GM12801 (cell line): ENCODE measurements at regions not wholly inside any gene's neighbourhood (a gene's known extent, or its start where the extent isn't known, plus 50 kb on each side); places are given as distances from the start of the nearest gene placed in this dataset.

Experiments
- TF ChIP-seq, protein P1 (sequence below): IDR thresholded peaks from one replicate; pipeline ENCODE4 v1.5.1; 2011; ENCODE audit warnings: control low read depth; ENCODE audit not compliant: insufficient read length; ENCODE audit errors: extremely low read depth

GRCh38 chr17:77720946-77721845 is 237.3 kb upstream of the TNRC6C start:
- TF ChIP-seq, protein P1, sequence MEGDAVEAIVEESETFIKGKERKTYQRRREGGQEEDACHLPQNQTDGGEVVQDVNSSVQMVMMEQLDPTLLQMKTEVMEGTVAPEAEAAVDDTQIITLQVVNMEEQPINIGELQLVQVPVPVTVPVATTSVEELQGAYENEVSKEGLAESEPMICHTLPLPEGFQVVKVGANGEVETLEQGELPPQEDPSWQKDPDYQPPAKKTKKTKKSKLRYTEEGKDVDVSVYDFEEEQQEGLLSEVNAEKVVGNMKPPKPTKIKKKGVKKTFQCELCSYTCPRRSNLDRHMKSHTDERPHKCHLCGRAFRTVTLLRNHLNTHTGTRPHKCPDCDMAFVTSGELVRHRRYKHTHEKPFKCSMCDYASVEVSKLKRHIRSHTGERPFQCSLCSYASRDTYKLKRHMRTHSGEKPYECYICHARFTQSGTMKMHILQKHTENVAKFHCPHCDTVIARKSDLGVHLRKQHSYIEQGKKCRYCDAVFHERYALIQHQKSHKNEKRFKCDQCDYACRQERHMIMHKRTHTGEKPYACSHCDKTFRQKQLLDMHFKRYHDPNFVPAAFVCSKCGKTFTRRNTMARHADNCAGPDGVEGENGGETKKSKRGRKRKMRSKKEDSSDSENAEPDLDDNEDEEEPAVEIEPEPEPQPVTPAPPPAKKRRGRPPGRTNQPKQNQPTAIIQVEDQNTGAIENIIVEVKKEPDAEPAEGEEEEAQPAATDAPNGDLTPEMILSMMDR = no peak

DNA sequence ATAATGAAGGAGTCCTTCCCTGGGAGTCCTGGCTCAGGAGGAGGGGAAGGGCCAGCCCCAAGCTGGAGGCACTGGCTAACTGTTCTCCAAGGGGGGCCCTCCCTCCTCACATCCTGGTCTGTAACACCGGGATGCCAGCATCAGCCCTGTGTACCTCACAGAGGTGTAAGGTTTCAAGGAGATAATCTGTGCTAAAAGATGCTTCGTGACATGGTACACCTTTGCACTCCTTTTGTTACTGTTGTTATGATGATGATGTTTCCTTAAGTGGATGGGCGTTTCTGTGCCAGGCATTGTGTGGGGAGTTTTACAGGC is 236.7 kb upstream of the TNRC6C start:
- TF ChIP-seq, protein P1 = no peak

- TF ChIP-seq, protein P1 = no peak
These were observed 236.1 kb upstream of the TNRC6C start for GRCh38 chr17:77722366-77722765.

DNA sequence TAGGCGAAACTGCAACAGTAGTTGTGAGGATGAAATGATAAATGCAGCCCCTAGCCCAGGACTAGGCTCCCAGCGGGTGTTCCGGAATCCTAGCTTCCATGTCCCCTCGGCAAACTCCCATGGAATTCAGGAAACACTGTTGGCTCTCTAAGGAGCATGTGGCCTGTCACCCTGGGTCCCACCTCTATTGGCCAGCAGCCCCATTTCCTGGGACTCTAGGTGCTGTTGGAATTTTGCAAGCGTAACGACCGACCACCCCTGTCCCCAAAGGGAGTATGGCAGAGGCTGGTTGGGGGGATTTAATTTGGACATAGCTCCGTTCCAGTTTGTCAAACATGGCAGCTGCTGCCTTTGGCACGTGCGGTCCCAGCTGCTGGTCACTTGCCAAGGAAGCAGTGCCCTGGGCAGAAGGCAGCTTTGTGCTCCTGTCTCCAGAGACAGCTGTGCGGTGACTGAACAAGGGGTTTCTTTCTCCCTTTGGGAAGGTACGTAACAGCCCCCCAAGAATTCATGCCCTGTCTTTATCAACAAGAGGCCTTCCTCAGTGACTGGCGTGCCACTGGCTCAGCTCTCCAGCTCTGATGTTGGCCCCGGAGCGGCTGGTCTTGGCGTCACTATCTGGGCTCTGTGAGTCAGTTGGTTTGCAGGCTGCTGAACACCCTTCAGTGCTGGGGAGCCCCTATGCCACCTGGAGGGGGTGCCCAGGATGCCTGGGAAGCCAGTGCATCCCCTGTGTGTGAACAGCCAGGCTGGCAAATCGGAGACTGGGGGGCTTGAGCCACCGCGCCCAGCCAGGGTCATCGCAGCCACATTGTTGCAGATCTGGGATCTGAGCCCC is 235.2 kb upstream of the TNRC6C start:
- TF ChIP-seq, protein P1 = no peak

GRCh38 chr17:77723909-77724875 is 234.3 kb upstream of the TNRC6C start:
- TF ChIP-seq, protein P1 = no peak

DNA sequence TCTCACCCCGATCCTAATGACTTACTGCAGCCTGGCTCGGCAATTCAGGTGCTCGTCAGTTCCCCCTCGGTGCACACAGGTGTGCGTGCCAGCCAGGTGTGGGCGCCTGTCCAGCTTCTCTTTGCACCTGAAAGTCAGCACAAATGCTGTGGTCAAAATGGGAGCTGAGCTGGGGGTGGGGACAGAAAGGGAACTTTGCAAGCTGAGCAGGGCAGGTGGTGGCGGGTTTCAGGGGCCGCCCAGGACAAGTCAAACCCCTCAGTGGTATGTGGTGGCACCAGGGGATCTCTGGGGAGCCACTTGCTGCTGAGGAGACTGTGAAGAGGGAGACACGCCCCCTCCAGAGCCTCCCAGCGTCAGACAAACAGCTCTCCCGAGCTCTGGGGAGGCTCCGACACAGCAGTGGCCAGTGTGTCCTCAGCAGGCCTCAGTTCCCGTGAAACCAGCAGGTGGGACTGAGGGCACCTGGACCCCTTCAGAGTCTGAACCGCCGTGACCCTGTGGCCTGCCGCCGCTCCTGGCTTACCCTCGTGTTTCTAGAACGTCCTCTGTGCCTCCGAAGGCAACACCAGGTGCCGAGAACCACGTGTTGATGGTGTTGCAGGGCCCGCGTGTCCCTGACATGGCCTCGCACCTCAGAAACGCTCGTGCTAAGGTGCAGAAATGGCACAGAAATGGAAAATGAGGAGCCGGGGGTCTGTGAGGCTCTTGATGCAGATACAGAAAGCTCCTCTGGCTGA is 233.5 kb upstream of the TNRC6C start:
- TF ChIP-seq, protein P1 = no peak
